Tibial nerve (tissue), 4 donors: ENCODE measurements at regions not wholly inside any gene's neighbourhood (a gene's known extent, or its start where the extent isn't known, plus 50 kb on each side); places are given as distances from the start of the nearest gene placed in this dataset.

Experiments
- DNase-seq, 2 donors: peaks; one replicate each; pipeline ENCODE4 v3.0.0-alpha.2; 2019; ENCODE audit warnings: low spot score in 2 of 2
- H3K27ac ChIP-seq, 4 donors: fragments of 200-600 bp; sonication (generic) in 3 of 4; one replicate each; pipeline ENCODE4 v1.5.1; 2017 to 2019; ENCODE audit warnings: mild to moderate bottlenecking in 1 of 4
- H3K27me3 ChIP-seq, 2 donors: fragments of 200-600 bp; sonication (generic) in 1 of 2; one replicate each; pipeline versions ENCODE4 v1.5.1 to v1.6.0; 2017 to 2019
- H3K36me3 ChIP-seq, 3 donors: fragments of 200-600 bp; sonication (generic); one replicate each; pipeline ENCODE4 v1.5.1; 2018 to 2019
- H3K4me1 ChIP-seq, 4 donors: fragments of 200-600 bp; sonication (generic) in 3 of 4; one replicate each; pipeline ENCODE4 v1.5.1; 2017 to 2019
- H3K4me3 ChIP-seq, 4 donors: fragments of 200-600 bp; sonication (generic) in 3 of 4; one replicate each; pipeline ENCODE4 v1.5.1; 2017 to 2019; ENCODE audit warnings: mild to moderate bottlenecking in 1 of 4, moderate library complexity in 1 of 4
- H3K9me3 ChIP-seq, 4 donors: fragments of 200-600 bp; sonication (generic) in 3 of 4; one replicate each; pipeline ENCODE4 v1.5.1; 2017 to 2019
- EP300 ChIP-seq, 2 donors: sonication (generic); formaldehyde crosslinking; IDR thresholded peaks; one replicate each; pipeline ENCODE4 v1.6.1; 2017; ENCODE audit warnings: antibody characterized with exemption in 2 of 2, mild to moderate bottlenecking in 1 of 2
- POLR2A ChIP-seq, 2 donors: fragments of 450-650 bp; IDR thresholded peaks; one replicate each; pipeline ENCODE4 v1.6.1; 2017; ENCODE audit warnings: antibody characterized with exemption in 2 of 2, mild to moderate bottlenecking in 2 of 2, moderate library complexity in 2 of 2
- WGBS, 2 donors: methylation state at CpG; one replicate each; pipeline ENCODE4 v1.1.5; 2018; 5-methylcytosine and 5-hydroxymethylcytosine counted together
- TF ChIP-seq, protein P1 (sequence below), 5 experiments: fragments of 200-600 bp in 3 of 5; fragments of 450-650 bp in 2 of 5; sonication (generic) in 3 of 5; IDR thresholded peaks; one replicate each; pipeline ENCODE4 v1.5.1; 2016 to 2019; ENCODE audit warnings: antibody characterized with exemption in 5 of 5, mild to moderate bottlenecking in 3 of 5, moderate library complexity in 2 of 5

- 74 to 77% methylated on average over 3 of the region's 3 CpGs for WGBS, 2 donors
- Histone ChIP-seq H3K9me3 (peaks cover 0 to 5% (median 0%) of the 10 kb centered on the region in 4 donors), H3K27me3 (no peaks in the 10 kb centered on the region), H3K27ac (no peak overlapping the region), H3K36me3 (no peaks in the 10 kb centered on the region), H3K4me1 (no peaks in the 10 kb centered on the region), H3K4me3 (no peak overlapping the region)
- TF ChIP-seq, protein P1, sequence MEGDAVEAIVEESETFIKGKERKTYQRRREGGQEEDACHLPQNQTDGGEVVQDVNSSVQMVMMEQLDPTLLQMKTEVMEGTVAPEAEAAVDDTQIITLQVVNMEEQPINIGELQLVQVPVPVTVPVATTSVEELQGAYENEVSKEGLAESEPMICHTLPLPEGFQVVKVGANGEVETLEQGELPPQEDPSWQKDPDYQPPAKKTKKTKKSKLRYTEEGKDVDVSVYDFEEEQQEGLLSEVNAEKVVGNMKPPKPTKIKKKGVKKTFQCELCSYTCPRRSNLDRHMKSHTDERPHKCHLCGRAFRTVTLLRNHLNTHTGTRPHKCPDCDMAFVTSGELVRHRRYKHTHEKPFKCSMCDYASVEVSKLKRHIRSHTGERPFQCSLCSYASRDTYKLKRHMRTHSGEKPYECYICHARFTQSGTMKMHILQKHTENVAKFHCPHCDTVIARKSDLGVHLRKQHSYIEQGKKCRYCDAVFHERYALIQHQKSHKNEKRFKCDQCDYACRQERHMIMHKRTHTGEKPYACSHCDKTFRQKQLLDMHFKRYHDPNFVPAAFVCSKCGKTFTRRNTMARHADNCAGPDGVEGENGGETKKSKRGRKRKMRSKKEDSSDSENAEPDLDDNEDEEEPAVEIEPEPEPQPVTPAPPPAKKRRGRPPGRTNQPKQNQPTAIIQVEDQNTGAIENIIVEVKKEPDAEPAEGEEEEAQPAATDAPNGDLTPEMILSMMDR (IDR thresholded peaks at IDR 0.05), result no peak
- TF ChIP-seq POLR2A (IDR thresholded peaks at IDR 0.05), result no peak
- no peak for TF ChIP-seq EP300 (IDR thresholded peaks at IDR 0.05)
- DNase-seq, result no peak
Measured at GRCh38 chr13:38053896-38054295, 184.3 kb upstream of the TRPC4 start.

DNA sequence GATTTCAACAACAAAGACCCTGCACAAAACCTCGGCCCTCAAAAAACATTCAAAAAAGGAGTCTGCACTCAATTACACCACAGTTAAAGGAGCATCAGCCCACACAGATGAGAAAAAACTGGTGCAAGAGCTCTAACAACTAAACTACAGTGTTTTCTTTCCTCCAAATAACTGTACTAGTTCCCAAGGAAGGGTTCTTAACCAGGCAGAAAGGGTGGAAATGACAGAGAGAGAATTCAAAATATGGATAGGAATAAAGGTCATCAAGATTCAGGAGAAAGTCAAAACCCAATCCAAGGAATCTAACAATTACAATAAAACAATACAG lies 176.4 kb upstream of the TRPC4 start:
- Histone ChIP-seq H3K27me3 (no peaks in the 10 kb centered on the region), H3K4me1 (no peaks in the 10 kb centered on the region), H3K4me3 (no peak overlapping the region), H3K36me3 (no peaks in the 10 kb centered on the region), H3K9me3 (peaks cover 0 to 31% (median 0%) of the 10 kb centered on the region in 4 donors), H3K27ac (no peak overlapping the region)
- TF ChIP-seq, protein P1 (IDR thresholded peaks at IDR 0.05), result no peak
- no peak for TF ChIP-seq POLR2A (IDR thresholded peaks at IDR 0.05)
- TF ChIP-seq EP300 (IDR thresholded peaks at IDR 0.05), result no peak
- no peak for DNase-seq
- 15 to 33% methylated on average over 1 of the region's 1 CpG for WGBS, 2 donors

DNA sequence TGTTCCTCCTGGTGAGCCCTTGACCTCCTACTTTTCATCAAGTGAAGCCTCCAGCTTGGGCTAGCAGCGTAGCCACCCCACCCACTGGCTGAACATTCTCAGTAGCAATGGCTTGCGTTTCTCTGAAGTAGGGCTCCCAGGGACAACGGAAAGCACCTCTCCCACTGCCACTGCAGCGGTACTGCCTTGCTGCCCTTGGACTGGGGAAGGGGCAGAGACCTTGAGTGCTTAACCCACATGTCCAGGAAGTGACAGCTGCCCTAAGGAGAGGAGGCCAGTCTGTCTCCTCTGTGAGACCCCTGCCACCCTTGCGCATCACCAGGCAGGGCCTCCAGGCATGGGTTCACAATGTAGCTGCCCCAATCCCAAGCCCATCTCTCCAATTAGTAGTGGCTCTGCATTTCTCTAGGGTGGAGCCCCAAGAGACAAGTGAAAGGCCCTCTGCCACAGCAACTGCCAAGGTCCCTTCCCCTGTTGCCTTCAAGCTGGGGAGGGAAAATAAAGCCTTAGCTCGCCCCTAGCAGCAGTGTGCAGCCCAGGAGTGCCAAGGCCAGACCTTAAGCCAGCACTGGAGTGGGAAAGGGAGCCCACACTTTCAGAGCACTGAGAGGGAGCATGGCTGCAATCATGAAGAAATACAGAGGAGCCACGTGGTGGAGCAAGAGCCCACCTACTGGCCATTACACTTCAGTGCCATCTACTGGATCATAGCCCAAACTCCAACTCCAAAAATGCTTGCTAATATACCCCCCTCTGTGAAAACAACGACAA lies 175.9 kb upstream of the TRPC4 start:
- Histone ChIP-seq H3K27me3 (no peaks in the 10 kb centered on the region), H3K9me3 (peaks cover 0 to 31% (median 0%) of the 10 kb centered on the region in 4 donors), H3K27ac (no peak overlapping the region), H3K4me1 (no peaks in the 10 kb centered on the region), H3K4me3 (no peak overlapping the region), H3K36me3 (no peaks in the 10 kb centered on the region)
- no peak for DNase-seq
- 74 to 78% methylated on average over 8 of the region's 8 CpGs for WGBS, 2 donors
- TF ChIP-seq POLR2A (IDR thresholded peaks at IDR 0.05) (no peak), EP300 (IDR thresholded peaks at IDR 0.05) (no peak)

- Histone ChIP-seq H3K36me3 (no peaks in the 10 kb centered on the region), H3K27me3 (no peaks in the 10 kb centered on the region), H3K27ac (no peak overlapping the region), H3K4me1 (no peaks in the 10 kb centered on the region), H3K4me3 (no peak overlapping the region), H3K9me3 (peaks cover 0 to 27% (median 0%) of the 10 kb centered on the region in 4 donors)
- no peak for DNase-seq
- 90% methylated on average over 2 to 4 of the region's 4 CpGs for WGBS, 2 donors
- no peak for TF ChIP-seq EP300 (IDR thresholded peaks at IDR 0.05)
- TF ChIP-seq POLR2A (IDR thresholded peaks at IDR 0.05), result no peak
- TF ChIP-seq, protein P1 (IDR thresholded peaks at IDR 0.05), result no peak
Measured at GRCh38 chr13:38044067-38044466, 174.5 kb upstream of the TRPC4 start.

DNA sequence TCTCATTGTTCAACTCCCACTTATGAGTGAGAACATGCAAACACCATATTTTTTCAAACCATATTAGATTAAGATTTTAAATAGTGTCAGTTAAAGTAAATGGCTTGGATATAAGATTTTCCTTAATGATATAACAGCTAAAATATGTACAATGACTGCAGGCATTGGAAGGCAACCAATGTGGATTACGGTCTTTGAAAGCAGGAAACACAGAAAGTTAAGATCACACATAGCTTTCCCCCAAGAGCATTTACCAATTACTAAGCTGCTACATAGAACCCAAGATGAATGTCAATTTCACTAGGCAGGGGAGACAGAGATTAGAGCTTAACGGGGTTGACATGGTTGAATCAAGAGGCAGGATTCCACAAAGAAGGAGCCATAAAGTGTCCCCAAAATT lies 173.2 kb upstream of the TRPC4 start:
- 71 to 74% methylated on average over 2 of the region's 2 CpGs for WGBS, 2 donors
- no peaks in the 10 kb centered on the region for H3K36me3 ChIP-seq
- H3K27me3 ChIP-seq, result no peaks in the 10 kb centered on the region
- no peak overlapping the region for H3K27ac ChIP-seq
- TF ChIP-seq POLR2A (IDR thresholded peaks at IDR 0.05) (no peak), EP300 (IDR thresholded peaks at IDR 0.05) (no peak)
- TF ChIP-seq, protein P1 (IDR thresholded peaks at IDR 0.05), result no peak
- no peak overlapping the region for H3K4me3 ChIP-seq
- H3K9me3 ChIP-seq, result peaks cover 0 to 27% (median 0%) of the 10 kb centered on the region in 4 donors
- H3K4me1 ChIP-seq, result no peaks in the 10 kb centered on the region
- no peak for DNase-seq
